Activated CD4-positive, alpha-beta T cell treated with anti-CD3 and anti-CD28 coated beads, Interleukin-2, Interleukin-6, amounts not matched to agents 100 ng/mL and 50 ng/mL, durations not matched to agents 16 hours and 8 hours (primary cell): ENCODE measurements at regions not wholly inside any gene's neighbourhood (a gene's known extent, or its start where the extent isn't known, plus 50 kb on each side); places are given as distances from the start of the nearest gene placed in this dataset.
A peak's percentile ranks its signal among the peaks of the same experiment; 100 is the strongest.

Experiments used
- DNase-seq: peaks from one replicate; pipeline ENCODE4 v3.0.0-alpha.2; 2020

GRCh38 chr11:95508219-95508890, 277.4 kb upstream of the SESN3 start:
- no peak for DNase-seq

DNA sequence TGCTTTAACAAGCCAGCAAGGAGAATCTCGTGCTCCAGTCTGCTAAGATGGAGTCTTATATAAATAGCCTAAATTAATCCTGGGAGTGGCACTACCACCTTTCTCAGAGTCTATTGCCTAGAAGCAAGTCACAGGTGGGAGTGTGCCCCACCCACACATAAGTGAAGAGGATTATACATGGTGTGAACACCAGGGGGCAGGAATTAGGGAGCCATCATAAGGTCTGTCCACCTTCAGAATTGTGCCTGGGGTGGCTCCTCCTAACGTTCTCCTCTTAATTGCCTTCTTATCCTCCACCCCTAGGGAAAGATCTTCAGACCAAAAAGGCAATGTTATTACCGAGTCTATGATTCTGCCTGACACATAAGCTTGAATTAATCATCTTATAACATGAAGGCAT, 276.8 kb upstream of the SESN3 start:
- DNase-seq, result peak; percentile 11

GRCh38 chr11:95506777-95507176, 275.8 kb upstream of the SESN3 start:
- no peak for DNase-seq

DNA sequence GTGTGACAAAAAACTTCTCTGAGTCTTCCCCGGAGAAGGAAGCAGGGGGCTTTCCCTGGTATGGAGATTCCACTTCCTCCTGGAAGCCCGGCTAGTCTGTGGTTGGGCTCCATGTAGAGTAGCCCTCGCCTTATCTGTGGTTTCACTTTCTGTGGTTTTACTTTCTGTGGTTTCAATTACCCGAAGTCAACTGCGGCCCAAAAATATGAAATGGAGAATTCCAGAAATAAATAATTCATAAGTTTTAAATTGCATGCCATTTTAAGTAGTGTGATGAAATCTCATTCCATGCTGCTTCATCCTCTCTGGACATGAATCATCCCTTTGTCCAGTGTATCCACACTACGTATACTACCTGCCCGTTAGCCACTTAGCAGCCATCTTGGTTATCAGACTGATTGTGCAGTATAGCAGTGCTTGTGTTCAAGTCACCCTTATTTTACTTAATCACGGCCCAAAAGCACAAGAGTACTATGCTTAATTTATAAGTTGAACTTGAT, 275.0 kb upstream of the SESN3 start:
- DNase-seq, result no peak

- no peak for DNase-seq
Observed at GRCh38 chr11:95503047-95503446, 272.0 kb upstream of the SESN3 start.

DNA sequence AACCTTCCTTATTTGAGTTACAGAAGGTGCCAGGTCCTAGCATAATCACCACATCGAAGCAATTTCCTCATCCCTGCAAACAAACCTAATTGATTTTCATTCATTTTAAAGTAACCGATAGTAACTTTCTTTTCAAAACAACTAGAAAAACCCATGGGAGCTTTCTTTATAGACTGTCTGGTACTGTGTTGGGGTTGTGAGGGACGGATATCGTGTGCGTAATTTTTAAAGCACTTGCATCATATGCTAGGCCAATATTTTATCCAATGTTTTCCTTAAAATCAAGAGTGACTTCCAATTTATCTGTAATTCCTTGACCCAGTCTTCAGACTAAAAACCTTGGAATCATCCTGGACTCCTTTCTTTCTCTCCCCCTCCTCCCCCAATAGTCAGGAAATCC, 271.5 kb upstream of the SESN3 start:
- no peak for DNase-seq

DNA sequence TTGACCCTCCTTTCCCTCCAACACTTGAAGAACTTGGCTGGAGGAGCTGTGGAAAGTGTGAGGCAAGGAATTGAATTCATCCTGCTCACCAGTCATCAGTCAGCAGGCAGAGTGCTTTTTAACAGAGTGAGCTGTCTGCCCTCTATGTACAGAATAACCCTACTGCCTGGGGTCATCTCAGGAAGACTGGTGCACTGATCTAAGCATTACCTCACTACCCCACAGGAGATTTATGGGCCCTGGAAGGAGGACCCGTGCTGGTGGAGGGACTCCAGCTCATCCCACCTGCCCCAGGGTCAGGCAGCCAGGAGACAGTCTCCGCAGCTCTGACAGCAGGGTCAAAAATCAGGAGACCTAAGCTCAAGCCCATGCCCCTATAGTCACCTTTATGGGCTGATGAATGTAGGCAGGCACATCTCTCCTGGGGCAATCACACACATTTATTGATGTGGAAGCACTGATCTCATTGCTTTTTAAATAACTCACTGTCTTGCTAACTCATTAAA, 270.8 kb upstream of the SESN3 start:
- no peak for DNase-seq

DNA sequence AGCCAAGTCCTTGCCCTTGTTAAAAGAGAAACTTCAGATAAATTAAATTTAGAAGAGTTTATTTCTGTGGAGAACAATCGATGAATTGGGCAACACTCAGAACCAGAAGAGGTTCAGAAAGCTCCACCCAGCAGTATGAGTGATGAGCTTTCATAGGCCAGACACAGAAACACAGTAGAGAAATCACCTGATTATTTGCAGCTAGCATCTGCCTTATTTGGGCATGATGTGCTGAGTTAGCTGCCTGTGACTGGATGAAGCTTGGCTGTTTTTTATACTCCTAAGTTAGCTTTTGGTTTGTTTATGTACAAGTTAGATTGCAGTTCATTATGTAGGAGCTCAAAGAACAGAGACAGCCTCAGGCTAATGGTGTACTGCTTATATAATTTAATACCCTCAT, 269.5 kb upstream of the SESN3 start:
- DNase-seq, result no peak

DNA sequence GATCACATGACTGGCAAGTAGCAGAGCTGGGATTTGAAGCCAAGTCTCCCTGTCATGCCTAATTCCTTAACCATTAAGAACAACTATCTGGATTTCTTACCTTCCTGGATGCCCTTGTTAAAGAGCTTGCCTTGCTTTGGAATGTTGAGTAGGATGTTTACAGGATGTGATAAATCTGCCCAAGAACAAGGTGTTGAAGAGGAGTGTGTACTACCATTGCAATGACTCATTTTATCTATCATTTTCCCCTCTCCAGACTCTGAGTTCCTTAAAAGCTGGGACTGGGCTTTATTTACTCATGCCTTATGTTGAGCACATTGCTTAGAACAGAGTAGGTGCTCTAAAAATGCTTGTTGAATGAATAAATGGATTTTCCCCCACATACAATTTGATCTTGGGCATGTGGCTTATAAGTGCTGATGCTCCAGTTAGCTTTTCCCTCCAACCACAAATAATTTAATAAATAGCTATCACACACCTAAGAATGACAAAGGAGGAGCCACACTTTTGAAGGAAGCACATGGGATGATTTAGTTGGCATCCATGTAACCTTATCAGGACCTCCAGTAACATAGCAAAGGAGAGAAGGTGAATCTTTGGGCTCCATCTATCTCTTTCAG, 268.6 kb upstream of the SESN3 start:
- DNase-seq, result no peak

DNA sequence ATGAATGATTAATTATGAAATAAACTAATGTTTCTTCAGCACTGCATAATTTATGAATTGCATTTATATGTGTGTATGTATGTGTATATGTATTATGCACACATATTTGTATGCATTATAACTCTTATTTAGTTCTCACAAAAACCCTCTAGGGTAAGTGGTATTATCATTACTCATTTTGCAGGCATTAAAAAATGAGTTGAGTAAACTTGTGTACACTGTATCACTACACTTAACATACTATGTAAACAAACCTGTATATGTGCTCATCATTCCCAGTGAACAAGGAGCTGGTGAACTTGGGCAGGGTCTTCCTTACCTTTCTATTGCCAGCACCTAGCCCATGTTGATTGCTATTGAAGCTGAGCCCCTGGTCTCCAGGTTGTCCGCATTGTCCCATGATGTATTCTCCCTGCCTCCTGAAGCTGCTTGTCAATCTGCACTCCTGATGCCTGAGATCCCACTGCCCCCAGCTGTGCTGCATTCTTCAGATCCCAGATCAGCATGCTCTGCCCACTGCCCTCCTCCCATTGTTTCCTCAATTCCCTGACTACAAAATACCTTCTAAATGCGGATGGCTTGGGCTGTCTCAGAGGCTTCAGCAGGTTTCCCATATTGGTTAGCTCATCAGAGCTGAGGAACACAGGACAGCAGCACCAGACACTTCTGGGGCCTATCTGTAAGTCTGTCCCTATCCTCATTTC, 267.9 kb upstream of the SESN3 start:
- no peak for DNase-seq

GRCh38 chr11:95496901-95497300, 265.9 kb upstream of the SESN3 start:
- DNase-seq, result no peak

DNA sequence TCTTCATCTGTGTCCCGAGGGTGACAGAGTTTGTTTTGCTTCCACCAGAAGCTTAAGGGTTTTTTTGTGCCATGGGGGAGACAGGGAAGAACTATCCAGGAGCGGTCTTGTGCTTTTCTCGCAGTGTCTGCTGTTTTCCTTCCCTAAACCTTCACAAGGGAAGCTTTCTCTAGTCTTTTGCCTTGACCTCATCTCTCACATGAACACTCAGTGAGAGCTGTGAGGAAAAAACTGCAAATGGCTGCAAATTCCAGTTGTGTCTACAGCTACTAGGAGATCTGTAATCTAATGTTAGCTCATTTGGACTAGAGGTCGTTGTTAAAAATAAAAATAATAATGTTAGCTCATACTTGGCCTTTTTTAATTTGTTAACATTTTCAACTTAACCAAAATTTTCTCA, 264.7 kb upstream of the SESN3 start:
- no peak for DNase-seq

GRCh38 chr11:95494856-95495255, 263.9 kb upstream of the SESN3 start:
- DNase-seq, result no peak

DNA sequence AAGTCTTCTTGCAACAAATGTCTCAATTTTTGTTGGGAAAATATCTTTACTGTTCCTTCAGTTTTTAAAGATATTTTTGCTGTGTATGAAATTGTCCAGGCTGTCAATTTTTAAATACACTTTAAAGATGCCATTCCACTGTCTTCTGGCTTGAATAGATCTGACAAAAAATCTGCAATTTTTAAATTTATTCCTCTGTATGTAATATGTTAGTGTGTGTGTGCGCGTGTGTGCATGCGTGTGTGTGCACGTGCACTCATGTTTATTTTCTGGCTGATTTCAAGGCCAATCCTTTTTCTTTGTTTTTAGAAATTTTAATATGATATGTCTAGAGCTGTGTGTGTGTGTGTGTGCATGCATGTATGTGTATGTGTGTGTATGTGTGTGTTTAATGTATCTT, 263.2 kb upstream of the SESN3 start:
- DNase-seq, result no peak

DNA sequence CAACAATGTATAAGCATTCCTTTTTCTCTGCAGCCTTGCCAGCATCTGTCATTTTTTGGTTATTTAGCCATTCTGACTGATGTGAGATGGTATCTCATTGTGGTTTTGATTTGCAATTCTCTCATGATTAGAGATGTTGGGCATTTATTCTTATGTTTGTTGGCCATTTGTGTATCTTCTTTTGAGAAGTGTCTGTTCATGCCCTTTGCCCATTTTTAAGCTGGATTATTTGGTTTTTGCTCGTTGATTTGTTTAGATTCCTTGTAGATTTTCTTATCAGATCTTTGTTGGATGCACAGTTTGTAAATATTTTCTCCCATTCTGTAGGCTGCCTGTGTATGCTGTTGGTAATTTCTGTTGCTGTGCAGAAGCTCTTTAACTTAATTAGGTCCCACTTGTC, 259.6 kb upstream of the SESN3 start:
- DNase-seq, result no peak

- no peak for DNase-seq
Observed at GRCh38 chr11:95487938-95488337, 256.9 kb upstream of the SESN3 start.

- DNase-seq, result peak; percentile 53
Observed at GRCh38 chr11:95487391-95487790, 256.4 kb upstream of the SESN3 start.

DNA sequence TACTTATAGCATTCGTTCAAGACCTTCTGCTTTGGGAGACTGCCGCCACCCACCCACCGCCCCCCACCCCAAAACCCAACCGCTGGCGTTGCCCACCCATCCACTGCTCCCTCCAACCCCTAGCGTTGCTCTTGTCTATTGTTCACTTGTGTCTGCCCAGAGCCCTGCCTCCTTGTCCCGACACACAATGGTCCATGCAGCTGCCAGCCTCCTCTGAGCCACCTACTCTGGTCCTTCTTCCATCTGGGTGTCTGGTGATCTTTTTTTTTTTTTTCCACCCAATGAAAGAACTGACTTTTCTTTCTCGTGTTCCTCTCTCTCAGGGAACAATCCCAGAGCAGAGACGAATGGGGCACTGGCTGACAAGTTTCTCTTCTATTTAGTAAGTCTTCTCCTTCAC, 256.0 kb upstream of the SESN3 start:
- no peak for DNase-seq

- no peak for DNase-seq
Observed at GRCh38 chr11:95486466-95486865, 255.5 kb upstream of the SESN3 start.

GRCh38 chr11:95485115-95485900, 254.3 kb upstream of the SESN3 start:
- no peak for DNase-seq

DNA sequence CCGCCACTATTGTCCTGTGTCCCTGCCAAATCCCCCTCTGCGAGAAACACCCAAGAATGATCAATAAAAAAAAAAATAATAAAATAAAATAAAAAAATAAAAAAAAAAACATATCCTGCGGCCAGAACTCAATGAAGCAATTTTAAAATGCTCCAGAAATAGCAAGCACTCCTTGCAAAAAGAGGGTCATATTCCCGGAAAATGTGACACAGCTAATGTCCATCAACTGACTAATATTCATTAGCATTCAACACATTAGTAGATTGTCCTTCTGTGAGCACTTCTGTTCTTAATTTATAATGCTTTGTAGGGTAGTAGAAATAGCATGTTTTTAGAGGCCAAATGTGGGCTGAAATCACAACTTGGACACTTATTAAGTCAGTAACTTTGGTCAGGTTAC, 252.3 kb upstream of the SESN3 start:
- no peak for DNase-seq

GRCh38 chr11:95478003-95478402, 247.0 kb upstream of the SESN3 start:
- no peak for DNase-seq

DNA sequence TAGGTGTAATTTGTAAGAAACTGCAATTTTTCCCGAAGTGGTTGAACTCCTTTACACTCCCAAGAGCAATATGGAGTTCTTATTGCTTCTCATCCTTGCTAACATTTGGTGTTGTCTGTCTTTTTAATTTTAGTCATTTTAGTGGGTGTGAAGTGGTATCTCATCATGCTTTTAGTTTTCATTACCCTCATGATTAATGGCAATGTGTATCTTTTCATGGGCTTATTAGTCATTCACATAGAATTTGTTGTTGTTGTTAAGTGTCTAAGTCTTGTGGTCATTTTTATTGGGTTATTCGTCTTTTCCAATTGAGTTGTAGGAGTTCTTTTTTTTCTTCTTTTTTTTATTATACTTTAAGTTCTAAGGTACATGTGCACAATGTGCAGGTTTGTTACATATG, 238.3 kb upstream of the SESN3 start:
- no peak for DNase-seq
